T-helper 1 cell (primary cell): ENCODE measurements at regions not wholly inside any gene's neighbourhood (a gene's known extent, or its start where the extent isn't known, plus 50 kb on each side); places are given as distances from the start of the nearest gene placed in this dataset.

ENCODE experiments used
- DNase-seq, 5 donors: peaks; one replicate each; pipeline ENCODE4 v3.0.0-alpha.2; 2012 to 2020

GRCh38 chr2:196362973-196363549, 191.7 kb upstream of the STK17B start:
- DNase-seq = no peak

- DNase-seq = no peak
Observed at GRCh38 chr2:196365145-196365544, 193.8 kb upstream of the STK17B start.

DNA sequence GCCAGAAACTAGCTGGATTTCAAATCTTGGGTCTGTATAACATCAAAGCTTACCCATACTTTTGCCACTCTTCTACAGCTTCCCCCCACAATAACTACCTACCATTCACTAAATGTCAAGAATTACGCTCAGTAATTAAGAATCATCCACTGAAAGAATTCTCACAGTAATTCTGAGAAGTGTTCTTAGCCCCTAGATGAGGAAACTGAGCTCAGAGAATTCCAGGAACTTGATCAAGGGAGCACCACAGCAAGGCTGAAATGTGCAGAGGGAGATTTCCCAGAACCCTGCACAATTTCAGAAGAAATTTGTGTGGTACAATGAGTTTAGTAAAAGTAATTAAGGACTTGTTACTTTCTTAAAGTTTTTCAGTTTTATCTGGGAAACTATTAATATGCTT, 194.5 kb upstream of the STK17B start:
- DNase-seq = peak in 1 of 5 donors; percentile 51

GRCh38 chr2:196367633-196368032, 196.3 kb upstream of the STK17B start:
- no peak for DNase-seq

DNA sequence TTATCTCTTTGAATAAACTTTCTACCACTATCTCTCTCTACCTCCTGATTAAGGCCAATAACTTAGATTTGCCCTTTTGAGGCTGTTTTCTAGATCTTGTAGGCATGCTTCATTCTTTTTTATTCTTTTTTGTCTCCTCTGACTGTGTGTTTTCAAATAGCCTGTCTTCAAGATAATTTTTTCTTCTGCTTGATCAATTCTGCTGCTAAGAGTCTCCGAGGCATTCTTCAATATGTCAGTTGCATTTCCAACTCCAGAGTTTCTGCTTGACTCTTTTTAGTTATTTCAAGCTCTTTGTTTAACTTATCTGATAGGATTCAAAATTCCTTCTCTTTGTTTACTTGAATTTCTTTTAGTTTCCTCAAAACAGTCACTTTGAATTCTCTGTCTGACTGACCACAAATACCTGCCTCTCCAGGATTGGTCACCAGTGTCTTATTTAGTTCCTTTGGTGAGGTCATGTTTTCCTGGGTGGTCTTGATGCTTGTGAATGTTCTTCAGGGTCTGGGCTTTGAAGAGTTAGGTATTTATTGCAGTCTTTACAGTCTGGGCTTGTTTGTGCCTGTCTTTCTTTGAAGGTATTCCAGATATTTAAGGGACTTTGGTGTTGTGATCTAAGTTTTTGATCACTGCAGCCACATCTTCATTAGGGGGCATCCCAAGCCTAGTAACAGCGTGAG, 197.3 kb upstream of the STK17B start:
- DNase-seq = no peak

DNA sequence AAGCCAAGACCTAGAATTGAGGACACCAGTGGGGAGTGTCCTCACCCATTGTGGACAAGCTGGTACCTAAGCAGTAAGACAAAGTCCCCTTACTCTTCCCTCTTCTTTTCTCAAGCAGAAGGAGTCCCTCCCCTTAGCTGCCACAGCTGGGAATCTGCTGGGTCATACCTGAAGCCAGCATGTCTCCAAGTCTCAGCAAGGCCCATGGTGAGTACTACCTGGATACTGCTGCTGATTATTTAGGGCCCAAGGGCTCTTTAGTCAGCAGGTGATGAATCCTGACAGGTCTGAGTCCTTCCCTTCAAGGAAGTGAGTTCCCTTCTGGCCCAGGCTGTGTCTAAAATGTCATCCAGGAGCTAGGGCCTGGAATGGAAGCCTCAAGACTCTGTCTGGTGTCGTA, 198.6 kb upstream of the STK17B start:
- DNase-seq = no peak

GRCh38 chr2:196370381-196370780, 199.0 kb upstream of the STK17B start:
- DNase-seq = no peak

GRCh38 chr2:196372276-196372809, 201.0 kb upstream of the STK17B start:
- no peak for DNase-seq

DNA sequence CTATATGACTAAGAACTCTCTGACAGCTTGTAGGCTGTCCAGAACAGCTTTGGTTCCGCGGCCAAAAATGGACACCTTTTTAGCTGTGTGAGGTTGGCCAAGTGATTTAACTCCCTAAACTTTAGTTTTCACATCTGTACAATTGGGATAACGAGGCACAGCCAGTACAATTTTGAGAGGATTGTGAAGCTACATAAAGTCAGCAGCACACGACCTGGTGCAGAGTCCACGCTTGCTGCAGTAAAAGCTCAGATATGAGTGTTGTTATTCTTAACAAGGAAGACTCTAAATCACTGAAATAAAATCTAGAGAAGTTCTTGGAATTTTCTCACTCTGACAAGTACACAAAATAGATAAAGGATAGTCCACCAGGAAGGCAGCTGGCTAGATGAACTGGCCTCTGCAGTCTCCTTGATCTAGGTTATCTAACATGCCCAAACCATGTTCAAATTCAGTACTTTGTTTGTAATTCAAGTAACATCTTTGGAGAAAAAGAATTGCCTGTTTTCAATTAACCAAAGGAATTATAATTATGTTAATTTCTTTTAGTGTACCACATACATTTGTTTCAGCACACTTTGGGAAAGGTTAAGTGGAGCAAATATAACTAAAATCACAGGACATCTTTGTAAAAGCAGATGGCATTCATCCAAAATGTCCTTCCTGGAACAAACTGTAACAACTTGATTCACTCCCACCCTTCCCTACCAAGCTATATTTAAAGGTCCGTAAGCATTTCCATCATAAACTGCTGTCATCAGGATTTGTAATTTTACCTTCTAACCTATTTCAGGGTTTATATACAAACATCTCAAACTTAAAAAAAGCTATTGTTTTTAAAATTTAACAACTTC, 201.7 kb upstream of the STK17B start:
- DNase-seq = no peak

DNA sequence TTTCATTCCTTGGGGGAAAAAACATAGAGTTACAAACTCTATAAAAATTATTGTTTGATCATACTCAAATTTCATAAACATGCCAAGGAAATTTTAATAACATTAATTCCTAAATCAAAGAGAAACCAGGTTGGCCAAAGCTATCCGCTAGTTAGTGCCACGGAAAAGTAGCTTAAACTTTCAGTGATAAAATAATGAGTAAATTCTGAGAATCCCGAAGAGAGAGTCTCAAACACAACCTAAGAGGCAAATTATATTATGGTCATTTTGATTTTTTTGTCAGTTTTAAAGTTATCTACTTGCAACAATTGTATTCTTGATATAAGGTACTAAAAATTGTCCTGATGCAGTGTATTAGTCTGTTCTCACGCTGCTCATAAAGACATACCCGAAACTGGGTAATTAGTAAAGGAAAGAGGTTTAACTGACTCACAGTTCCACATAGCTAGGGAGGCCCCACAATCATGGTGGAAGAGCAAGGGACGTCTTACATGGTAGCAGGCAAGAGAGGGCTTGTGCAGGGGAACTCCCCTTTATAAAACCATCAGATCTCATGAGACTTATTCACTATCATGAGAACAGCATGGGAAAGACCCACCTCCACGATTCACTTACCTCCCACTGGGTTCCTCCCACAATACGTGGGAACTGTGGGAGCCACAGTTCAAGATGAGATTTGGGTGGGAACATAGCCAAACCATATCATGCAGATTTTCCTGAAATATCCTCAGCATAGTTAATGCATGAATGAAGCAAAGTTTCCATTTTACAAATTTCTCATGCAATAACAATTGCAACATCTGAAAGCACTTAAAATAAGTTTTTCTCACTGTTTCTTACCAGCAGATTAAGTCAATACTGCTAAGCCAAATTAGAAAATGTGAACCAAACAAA, 205.9 kb upstream of the STK17B start:
- no peak for DNase-seq

DNA sequence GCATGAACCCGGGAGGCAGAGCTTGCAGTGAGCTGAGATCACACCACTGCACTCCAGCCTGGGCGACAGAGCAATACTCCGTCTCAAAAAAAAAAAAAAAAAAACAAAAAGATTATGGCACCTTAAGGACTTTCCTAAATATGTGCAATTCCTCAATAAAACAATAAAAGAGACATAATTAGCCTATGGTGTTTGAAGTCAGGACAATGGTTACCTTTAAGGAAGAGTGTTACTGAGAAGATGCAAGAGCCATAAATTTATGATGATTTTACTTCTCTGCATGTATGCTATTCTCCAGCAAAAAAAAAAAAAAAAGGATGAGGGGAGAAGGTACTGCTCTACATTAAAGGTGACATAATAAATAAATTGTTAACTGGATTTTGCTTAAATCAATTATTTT, 208.2 kb upstream of the STK17B start:
- DNase-seq = no peak

DNA sequence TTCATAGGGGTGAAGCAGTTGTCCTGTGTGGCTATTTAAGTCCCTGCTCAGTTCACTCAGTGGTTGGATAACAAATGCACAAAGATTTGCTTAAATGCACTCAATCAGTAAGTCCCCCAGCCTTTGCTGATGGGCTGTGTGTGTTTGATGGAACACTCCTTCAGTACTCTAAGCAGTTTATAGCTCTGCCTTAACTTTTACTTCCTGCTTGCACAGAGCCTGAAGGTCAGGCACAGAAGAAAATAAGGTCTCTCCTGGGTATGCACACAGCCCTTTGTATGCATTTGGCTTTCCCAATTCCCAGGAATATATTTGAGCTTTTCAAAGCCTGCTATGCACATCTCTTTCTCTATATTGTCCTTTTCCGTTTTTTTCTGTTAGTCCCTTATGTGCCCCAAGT, 208.7 kb upstream of the STK17B start:
- DNase-seq = no peak

DNA sequence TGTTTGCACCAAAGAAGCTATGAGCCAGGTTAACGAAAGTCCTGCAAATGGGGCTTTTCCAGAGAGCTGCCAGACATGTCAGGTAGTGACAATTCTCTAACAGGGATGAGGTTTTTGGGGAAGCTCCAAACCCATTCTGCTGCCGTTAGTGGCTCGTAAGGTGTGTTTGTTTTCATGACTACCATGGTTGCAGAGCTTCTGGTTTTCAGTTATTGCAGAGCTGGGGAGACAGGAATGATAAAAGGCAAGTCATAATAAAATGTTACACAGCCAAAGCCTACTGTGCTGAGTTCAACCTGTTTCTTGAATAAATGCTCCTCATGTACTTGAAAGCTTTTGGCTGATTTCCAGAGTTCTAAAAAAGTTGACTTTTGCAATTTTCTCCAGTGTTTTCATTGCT, 209.2 kb upstream of the STK17B start:
- no peak for DNase-seq

DNA sequence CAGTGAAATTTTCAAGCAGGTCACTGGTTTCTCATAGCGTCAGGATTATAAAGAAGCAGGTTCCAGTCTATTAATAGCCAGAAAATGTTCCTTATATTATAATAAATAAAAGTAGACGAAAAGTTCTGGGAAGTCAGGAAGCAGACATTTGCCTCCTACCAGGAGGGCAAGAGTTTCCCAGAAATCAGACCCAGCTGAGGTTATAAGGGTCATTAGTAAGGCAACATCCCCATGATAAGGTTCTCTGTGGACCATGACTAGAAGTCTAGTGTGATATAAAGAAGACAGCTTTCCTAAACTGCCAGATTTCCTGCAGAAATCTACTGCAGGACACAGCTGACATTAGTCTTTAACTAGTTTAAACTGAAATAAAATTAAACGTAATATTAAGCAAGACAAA, 210.1 kb upstream of the STK17B start:
- DNase-seq = no peak

GRCh38 chr2:196383799-196384198, 212.4 kb upstream of the STK17B start:
- DNase-seq = no peak

- DNase-seq = no peak
Observed at GRCh38 chr2:196384729-196385128, 213.4 kb upstream of the STK17B start.

DNA sequence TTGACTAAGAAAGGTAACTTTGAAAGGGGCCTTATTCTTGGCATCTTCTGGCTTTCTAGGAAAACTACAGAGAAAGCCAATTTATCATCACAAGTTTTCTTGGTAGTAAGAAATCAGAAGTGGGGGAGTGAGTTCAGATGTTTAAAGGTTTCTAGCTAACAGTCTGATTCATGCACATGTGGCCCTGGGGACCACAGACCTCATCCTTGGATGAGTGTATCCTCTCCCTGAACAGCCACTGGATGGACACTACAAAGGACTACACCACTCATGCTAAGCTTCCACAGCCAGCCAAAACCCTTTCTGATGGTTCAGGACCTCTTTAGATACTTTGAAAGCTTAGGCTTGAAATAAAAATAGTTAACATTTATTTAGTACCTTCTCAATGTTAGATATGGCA, 218.3 kb upstream of the STK17B start:
- DNase-seq = no peak

GRCh38 chr2:196390243-196391148, 219.1 kb upstream of the STK17B start:
- DNase-seq = no peak

GRCh38 chr2:196391149-196391479, 219.7 kb upstream of the STK17B start:
- DNase-seq = no peak

DNA sequence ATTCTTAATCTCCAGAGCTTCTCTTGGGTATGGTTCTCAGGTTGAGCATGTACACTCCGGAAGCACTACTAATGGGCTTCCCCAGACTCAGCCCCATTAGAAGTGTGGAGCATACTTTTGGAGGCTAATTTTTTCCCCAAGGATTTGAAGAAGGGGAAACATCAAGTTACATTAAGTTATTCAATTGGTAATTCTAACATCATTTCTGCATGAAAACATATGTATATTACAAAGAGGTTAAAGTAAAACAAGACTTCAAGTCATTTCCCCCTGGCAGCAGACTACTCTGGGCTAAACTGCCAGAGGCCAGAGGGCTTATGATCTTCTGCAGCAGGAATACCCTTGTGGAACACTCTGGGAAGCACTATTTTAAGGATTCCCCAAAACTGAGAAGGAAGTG, 227.7 kb upstream of the STK17B start:
- DNase-seq = no peak
